H1 (cell line): ENCODE measurements at regions not wholly inside any gene's neighbourhood (a gene's known extent, or its start where the extent isn't known, plus 50 kb on each side); places are given as distances from the start of the nearest gene placed in this dataset.

Experiments
- CTCF ChIA-PET: fragments of 300-600 bp; sonication (Branson Sonifier 250); formaldehyde crosslinking; loops from one replicate; lab custom pipeline; 2021; ENCODE audit not compliant: partially characterized antibody; lab: Charles Lee
- POLR2A ChIA-PET: fragments of 300-600 bp; sonication (Branson Sonifier 250); formaldehyde crosslinking; loops from one replicate; lab custom pipeline; 2021; ENCODE audit warnings: inconsistent platforms; ENCODE audit not compliant: partially characterized antibody; lab: Charles Lee
- DNase-seq, 2 experiments: peaks; one replicate each; pipeline versions ENCODE4 v3.0.0 to v3.0.0-alpha.2; 2010 to 2022; ENCODE audit warnings: low spot score in 2 of 2, low read depth in 1 of 2, mixed read lengths in 1 of 2
- FAIRE-seq: peaks from 2 replicates; lab custom pipeline; 2011; peaks lifted over from hg19 to GRCh38; lab: Jason Lieb, UNC
- H2AFZ ChIP-seq: 2 replicates; pipeline ENCODE4 v1.8.1; 2012; ENCODE audit warnings: low read length, inconsistent platforms
- H2AK5ac ChIP-seq: 2 replicates; pipeline ENCODE4 v1.6.1; 2013; ENCODE audit warnings: low read depth, low read length
- H2BK120ac ChIP-seq: replicated peaks from 2 replicates; pipeline ENCODE3; 2013; ENCODE audit warnings: low read depth, low read length, inconsistent platforms
- H2BK12ac ChIP-seq: 2 replicates; pipeline ENCODE4 v1.6.1; 2013; ENCODE audit warnings: low read depth, low read length
- H2BK15ac ChIP-seq: 2 replicates; pipeline ENCODE4 v1.6.1; 2013; ENCODE audit warnings: low read length
- H2BK20ac ChIP-seq: 2 replicates; pipeline ENCODE4 v1.6.1; 2013; ENCODE audit warnings: low read length
- H2BK5ac ChIP-seq: 2 replicates; pipeline ENCODE4 v1.6.1; 2013; ENCODE audit warnings: low read depth, low read length
- H3K14ac ChIP-seq: 2 replicates; pipeline ENCODE4 v1.6.1; 2013; ENCODE audit warnings: inconsistent platforms; ENCODE audit not compliant: insufficient read length
- H3K18ac ChIP-seq: 2 replicates; pipeline ENCODE4 v1.6.1; 2013; ENCODE audit warnings: low read length; ENCODE audit errors: extremely low read depth
- H3K23ac ChIP-seq: 2 replicates; pipeline ENCODE4 v1.6.1; 2013; ENCODE audit warnings: inconsistent platforms; ENCODE audit not compliant: insufficient read length
- H3K23me2 ChIP-seq: 2 replicates; pipeline ENCODE4 v1.6.1; 2013; ENCODE audit warnings: low read depth, low read length
- H3K27ac ChIP-seq: 2 replicates; pipeline ENCODE4 v1.6.1; 2011; ENCODE audit warnings: low read depth, low read length, inconsistent platforms
- H3K27me3 ChIP-seq, 4 experiments: replicated peaks in 1 of 4; 1 replicate in 1 of 4; 2 replicates in 3 of 4; pipeline versions ENCODE4 v1.6.1 to v1.8.1; 2011 to 2013; ENCODE audit warnings: low read length in 3 of 4, mild to moderate bottlenecking in 3 of 4, inconsistent platforms in 2 of 4, mixed read lengths in 2 of 4, moderate library complexity in 1 of 4; ENCODE audit not compliant: control insufficient read depth in 3 of 4, insufficient read depth in 3 of 4; ENCODE audit errors: extremely low read depth in 1 of 4
- H3K36me3 ChIP-seq, 4 experiments: 2 replicates each; pipeline versions ENCODE4 v1.6.1 to v1.8.1; 2011 to 2013; ENCODE audit warnings: mild to moderate bottlenecking in 4 of 4, low read length in 3 of 4, moderate library complexity in 2 of 4, control low read depth in 1 of 4, inconsistent platforms in 1 of 4; ENCODE audit not compliant: insufficient read depth in 4 of 4, control insufficient read depth in 2 of 4
- H3K4ac ChIP-seq: replicated peaks from 2 replicates; pipeline ENCODE3; 2013; ENCODE audit warnings: low read length, low read depth, mixed read lengths, inconsistent platforms; ENCODE audit not compliant: insufficient read length
- H3K4me1 ChIP-seq, 4 experiments: replicated peaks in 1 of 4; 1 replicate in 1 of 4; 2 replicates in 3 of 4; pipeline versions ENCODE4 v1.6.1 to v1.8.1; 2011 to 2013; ENCODE audit warnings: low read length in 3 of 4, inconsistent platforms in 2 of 4, mixed read lengths in 1 of 4; ENCODE audit not compliant: insufficient read depth in 4 of 4, control insufficient read depth in 3 of 4
- H3K4me2 ChIP-seq, 2 experiments: 2 replicates each; pipeline versions ENCODE4 v1.6.1 to v1.8.1; 2011 to 2013; ENCODE audit warnings: low read depth in 2 of 2, low read length in 2 of 2, control low read depth in 1 of 2, inconsistent platforms in 1 of 2, mild to moderate bottlenecking in 1 of 2; ENCODE audit not compliant: insufficient read depth in 1 of 2
- H3K4me3 ChIP-seq, 4 experiments: fragments of 200-600, 300-600 bp in 1 of 4; sonication (generic), shearing (Covaris generic), sonication (Bioruptor Twin) in 1 of 4; 2 replicates each; pipeline versions ENCODE4 v1.5.1 to v1.8.1; 2011 to 2016; ENCODE audit warnings: low read length in 4 of 4, low read depth in 3 of 4, control low read depth in 2 of 4, inconsistent platforms in 2 of 4, mild to moderate bottlenecking in 2 of 4, mixed read lengths in 1 of 4, moderate library complexity in 1 of 4; ENCODE audit not compliant: insufficient read depth in 2 of 4; ENCODE audit errors: extremely low read depth in 1 of 4
- H3K56ac ChIP-seq: replicated peaks from 2 replicates; pipeline ENCODE3; 2013; ENCODE audit warnings: low read depth, mild to moderate bottlenecking, mixed read lengths, low read length, inconsistent platforms; ENCODE audit not compliant: insufficient read length
- H3K79me1 ChIP-seq: 2 replicates; pipeline ENCODE4 v1.6.1; 2013; ENCODE audit warnings: low read depth, low read length, control low read depth
- H3K79me2 ChIP-seq, 2 experiments: 2 replicates each; pipeline versions ENCODE4 v1.6.1 to v1.8.1; 2012 to 2013; ENCODE audit warnings: low read length in 2 of 2, mild to moderate bottlenecking in 2 of 2, inconsistent platforms in 1 of 2; ENCODE audit not compliant: insufficient read depth in 2 of 2, control insufficient read depth in 1 of 2
- H3K9ac ChIP-seq, 4 experiments: replicated peaks in 1 of 4; 1 replicate in 1 of 4; 2 replicates in 3 of 4; pipeline versions ENCODE4 v1.6.1 to v1.8.1; 2011 to 2013; ENCODE audit warnings: low read depth in 3 of 4, low read length in 3 of 4, control low read depth in 2 of 4, mild to moderate bottlenecking in 2 of 4, moderate library complexity in 2 of 4, inconsistent platforms in 1 of 4; ENCODE audit errors: extremely low read depth in 1 of 4
- H3K9me3 ChIP-seq, 2 experiments: 2 replicates each; pipeline versions ENCODE4 v1.6.1 to v1.8.1; 2012 to 2013; ENCODE audit warnings: mild to moderate bottlenecking in 2 of 2, moderate library complexity in 2 of 2, control low read depth in 1 of 2, inconsistent platforms in 1 of 2, low read depth in 1 of 2, low read length in 1 of 2, mixed read lengths in 1 of 2; ENCODE audit not compliant: insufficient read depth in 2 of 2
- H4K20me1 ChIP-seq, 2 experiments: replicated peaks in 1 of 2; 2 replicates each; pipeline versions ENCODE3 to v1.8.1; 2011 to 2013; ENCODE audit warnings: inconsistent platforms in 2 of 2, low read length in 2 of 2, mild to moderate bottlenecking in 1 of 2; ENCODE audit not compliant: insufficient read depth in 2 of 2, control insufficient read depth in 1 of 2
- H4K5ac ChIP-seq: 2 replicates; pipeline ENCODE4 v1.6.1; 2013; ENCODE audit warnings: low read length, low read depth, mixed read lengths, inconsistent platforms; ENCODE audit not compliant: insufficient read length
- H4K8ac ChIP-seq: 2 replicates; pipeline ENCODE4 v1.8.0; 2013; ENCODE audit warnings: mild to moderate bottlenecking, moderate library complexity, low read length, inconsistent platforms; ENCODE audit not compliant: insufficient read depth; ENCODE audit errors: extremely low read depth
- H4K91ac ChIP-seq: replicated peaks from 2 replicates; pipeline ENCODE3; 2013; ENCODE audit warnings: low read length, mixed read lengths, inconsistent platforms; ENCODE audit not compliant: insufficient read length
- KDM1A ChIP-seq: fragments of 200-600, 300-600 bp; sonication (generic); IDR thresholded peaks from 2 replicates; pipeline ENCODE4 v1.7.1; 2016; ENCODE audit warnings: mild to moderate bottlenecking, low read length, borderline replicate concordance
- KDM4A ChIP-seq: IDR thresholded peaks from one replicate; pipeline ENCODE4 v1.7.1; 2012; ENCODE audit warnings: low read depth, mild to moderate bottlenecking, moderate library complexity, low read length, inconsistent platforms; ENCODE audit not compliant: severe bottlenecking
- NRF1 ChIP-seq: IDR thresholded peaks from 2 replicates; pipeline ENCODE4 v1.6.1; 2011; ENCODE audit warnings: mild to moderate bottlenecking, low read depth, low read length, improper control_type of control experiment
- SRF ChIP-seq: IDR thresholded peaks from 2 replicates; pipeline ENCODE4 v1.6.1; 2011; ENCODE audit warnings: mild to moderate bottlenecking, low read depth, low read length, moderate library complexity
- SUZ12 ChIP-seq: fragments of 200-600 bp; sonication (generic); IDR thresholded peaks from 2 replicates; pipeline ENCODE4 v1.6.1; 2012; ENCODE audit warnings: mild to moderate bottlenecking, inconsistent platforms, low read length, moderate library complexity, mixed read lengths
- TAF1 ChIP-seq: IDR thresholded peaks from 2 replicates; pipeline ENCODE4 v1.6.1; 2011; ENCODE audit warnings: mild to moderate bottlenecking, low read depth, low read length
- TBP ChIP-seq: IDR thresholded peaks from 2 replicates; pipeline ENCODE4 v1.6.1; 2011; ENCODE audit warnings: low read depth, low read length, improper control_type of control experiment
- WGBS, 2 experiments: shearing (Covaris generic) in 1 of 2; methylation state at CpG; one replicate each; pipeline versions ENCODE4 v1.1.6 to v1.1.7; 2013 to 2015; ENCODE audit warnings: low lambda C conversion rate in 2 of 2, mixed read lengths in 2 of 2, inconsistent platforms in 1 of 2, low coverage in 1 of 2, missing lambda C conversion rate in 1 of 2; ENCODE audit not compliant: insufficient replicate concordance in 2 of 2, insufficient coverage in 1 of 2, insufficient read length in 1 of 2; ENCODE audit errors: extremely low coverage in 1 of 2, missing lambda C conversion rate in 1 of 2; 5-methylcytosine and 5-hydroxymethylcytosine counted together

- Histone ChIP-seq H3K4ac (no peak overlapping the region), H3K27ac (peak overlapping the region; percentile 33; the same call in 1 of the 2 replicates), H3K79me2 (no peaks in the 10 kb centered on the region), H4K20me1 (no peaks in the 10 kb centered on the region), H4K8ac (peak overlapping the region; percentile 63; the same call in 1 of the 2 replicates), H3K4me1 (no peaks in the 10 kb centered on the region), H3K4me2 (peak overlapping the region; percentile 89 to 98), H3K23me2 (peaks cover 7% of the 10 kb centered on the region), H3K56ac (no peak overlapping the region), H2AFZ (peak overlapping the region; percentile 98), H3K9ac (peak overlapping the region; percentile 56 to 64 (median 60)), H4K91ac (no peak overlapping the region), H3K4me3 (peak overlapping the region; percentile 68 to 78 (median 70)), H3K36me3 (no peaks in the 10 kb centered on the region), H2AK5ac (no peak overlapping the region), H3K27me3 (no peaks in the 10 kb centered on the region), H3K79me1 (no peaks in the 10 kb centered on the region), H3K9me3 (no peaks in the 10 kb centered on the region), H2BK120ac (no peak overlapping the region), H2BK12ac (0 out of 2 replicates have a peak overlapping the region, but pooled peaks have one; percentile 52), H3K14ac (no peak overlapping the region), H3K18ac (peak overlapping the region; percentile 78), H4K5ac (no peak overlapping the region), H2BK20ac (no peak overlapping the region), H2BK15ac (peak overlapping the region; percentile 2; the same call in 1 of the 2 replicates), H3K23ac (no peak overlapping the region), H2BK5ac (peak overlapping the region; percentile 66; the same call in 1 of the 2 replicates)
- ChIA-PET CTCF (interaction anchor here (1.1 to 2.0 kb wide), 2 partner anchors 24 to 259 kb away, joined by 4 to 5 read pairs; no protein-coding TSS in a partner anchor), POLR2A (interaction anchor here (0.6 kb wide), 2 partner anchors 12 to 231 kb away, joined by 3 read pairs; no protein-coding TSS in a partner anchor)
- no peak for FAIRE-seq
- DNase-seq: peak; percentile 79 to 94
- WGBS, 2 experiments: 1% methylated on average over 74 of the region's 74 CpGs; no CpG with 5 or more reads in 1 of the 2 experiments
- 0 out of 2 replicates have a peak, but pooled peaks have one; percentile 12 for TF ChIP-seq SRF
- TF ChIP-seq SUZ12: no peak
- TF ChIP-seq KDM1A: 0 out of 2 replicates have a peak, but pooled peaks have one; percentile 10
- peak; percentile 82 for TF ChIP-seq NRF1
- TF ChIP-seq TAF1: peak; percentile 63
- peak; percentile 46; the same call in 1 of the 2 replicates for TF ChIP-seq TBP
- peak; percentile 93 for TF ChIP-seq KDM4A
Measured at GRCh38 chr5:14011089-14012020, 66.9 kb upstream of the DNAH5 start.
